Stimulated activated CD8-positive, alpha-beta memory T cell treated with anti-CD3 and anti-CD28 coated beads, Interleukin-7, amount 100 ng/mL, for 48 hours (primary cell): ENCODE measurements at regions not wholly inside any gene's neighbourhood (a gene's known extent, or its start where the extent isn't known, plus 50 kb on each side); places are given as distances from the start of the nearest gene placed in this dataset.
A peak's percentile ranks its signal among the peaks of the same experiment; 100 is the strongest.

Experiments
- DNase-seq, 2 donors: peaks; one replicate each; pipeline ENCODE4 v3.0.0-alpha.2; 2020; ENCODE audit warnings: low read depth in 1 of 2; ENCODE audit errors: extremely low read depth in 1 of 2

- no peak for DNase-seq
Observed at GRCh38 chr1:67559222-67559700, 125.7 kb upstream of the GADD45A start.

- DNase-seq, result no peak
Observed at GRCh38 chr1:67560580-67561255, 124.3 kb upstream of the GADD45A start.

GRCh38 chr1:67561704-67562113 lies 123.3 kb upstream of the GADD45A start:
- peak; percentile 57 to 79 for DNase-seq

- no peak for DNase-seq
Observed at GRCh38 chr1:67563684-67564083, 121.3 kb upstream of the GADD45A start.

GRCh38 chr1:67564193-67564592 lies 120.8 kb upstream of the GADD45A start:
- no peak for DNase-seq

- DNase-seq, result no peak
Observed at GRCh38 chr1:67566803-67567377, 118.1 kb upstream of the GADD45A start.

- no peak for DNase-seq
Observed at GRCh38 chr1:67570486-67571143, 114.4 kb upstream of the GADD45A start.

GRCh38 chr1:67571406-67571805 lies 113.6 kb upstream of the GADD45A start:
- DNase-seq, result no peak

- no peak for DNase-seq
Observed at GRCh38 chr1:67571901-67572593, 113.0 kb upstream of the GADD45A start.

GRCh38 chr1:67572594-67573221 lies 112.3 kb upstream of the GADD45A start:
- DNase-seq, result no peak

- DNase-seq, result no peak
Observed at GRCh38 chr1:67573311-67573872, 111.6 kb upstream of the GADD45A start.

- DNase-seq, result no peak
Observed at GRCh38 chr1:67574221-67574620, 110.8 kb upstream of the GADD45A start.

GRCh38 chr1:67575861-67576260 lies 109.1 kb upstream of the GADD45A start:
- DNase-seq, result no peak

- DNase-seq, result no peak
Observed at GRCh38 chr1:67576474-67576873, 108.5 kb upstream of the GADD45A start.

- no peak for DNase-seq
Observed at GRCh38 chr1:67577646-67578045, 107.4 kb upstream of the GADD45A start.

GRCh38 chr1:67578397-67579020 lies 106.5 kb upstream of the GADD45A start:
- no peak for DNase-seq

GRCh38 chr1:67579623-67580394 lies 105.2 kb upstream of the GADD45A start:
- DNase-seq, result no peak

- no peak for DNase-seq
Observed at GRCh38 chr1:67580691-67581403, 104.2 kb upstream of the GADD45A start.
